HUES6 (cell line): ENCODE measurements at regions not wholly inside any gene's neighbourhood (a gene's known extent, or its start where the extent isn't known, plus 50 kb on each side); places are given as distances from the start of the nearest gene placed in this dataset.
"Not testable (repeated sequence)": the region's sequence is repeated elsewhere in the genome, so short reads cannot be mapped to it uniquely, and the experiment has no call there.

Source experiments
- H3K27ac ChIP-seq: 2 replicates; pipeline ENCODE4 v1.7.0; 2013; ENCODE audit warnings: low read depth, mild to moderate bottlenecking, low read length, inconsistent platforms
- H3K27me3 ChIP-seq: 2 replicates; pipeline ENCODE4 v1.6.1; 2013; ENCODE audit warnings: low read length; ENCODE audit not compliant: control insufficient read depth, insufficient read depth
- H3K36me3 ChIP-seq: 2 replicates; pipeline ENCODE4 v1.6.1; 2013; ENCODE audit warnings: low read length; ENCODE audit not compliant: control insufficient read depth, insufficient read depth
- H3K4me1 ChIP-seq: 2 replicates; pipeline ENCODE4 v1.6.1; 2013; ENCODE audit warnings: low read length; ENCODE audit not compliant: control insufficient read depth, insufficient read depth
- H3K4me3 ChIP-seq: 2 replicates; pipeline ENCODE4 v1.5.1; 2013; ENCODE audit warnings: low read depth, low read length
- H3K9ac ChIP-seq: one replicate; pipeline ENCODE4 v1.6.1; 2013; ENCODE audit warnings: mild to moderate bottlenecking, low read length
- H3K9me3 ChIP-seq: 2 replicates; pipeline ENCODE4 v1.6.1; 2013; ENCODE audit warnings: low read depth, low read length; ENCODE audit not compliant: control insufficient read depth, insufficient read depth

DNA sequence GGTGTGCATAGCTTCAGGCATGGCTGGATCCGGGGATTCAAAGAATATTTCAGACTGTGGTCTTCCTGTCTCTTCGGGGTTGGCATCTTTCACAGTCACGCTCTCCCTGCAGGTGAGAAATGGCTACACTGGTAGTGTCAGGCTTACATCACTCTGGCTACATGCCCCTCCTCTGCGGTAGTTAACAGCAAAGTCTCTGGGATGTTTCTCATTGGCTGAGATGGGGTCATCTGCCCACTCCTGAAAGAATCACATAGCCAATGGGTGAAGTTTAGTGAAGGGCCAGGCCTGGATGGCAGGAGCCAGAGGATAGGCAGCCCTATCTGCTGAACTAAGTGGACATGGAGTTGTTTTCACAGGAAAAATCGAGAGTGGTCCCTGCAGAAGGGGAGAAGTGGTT, 356.5 kb downstream of the MATN1 start:
- 0 out of 2 replicates have a peak, but pooled peaks cover 5% of the 10 kb centered on the region for H3K4me1 ChIP-seq
- H3K36me3 ChIP-seq, result no peaks in the 10 kb centered on the region
- H3K4me3 ChIP-seq, result no peak overlapping the region

DNA sequence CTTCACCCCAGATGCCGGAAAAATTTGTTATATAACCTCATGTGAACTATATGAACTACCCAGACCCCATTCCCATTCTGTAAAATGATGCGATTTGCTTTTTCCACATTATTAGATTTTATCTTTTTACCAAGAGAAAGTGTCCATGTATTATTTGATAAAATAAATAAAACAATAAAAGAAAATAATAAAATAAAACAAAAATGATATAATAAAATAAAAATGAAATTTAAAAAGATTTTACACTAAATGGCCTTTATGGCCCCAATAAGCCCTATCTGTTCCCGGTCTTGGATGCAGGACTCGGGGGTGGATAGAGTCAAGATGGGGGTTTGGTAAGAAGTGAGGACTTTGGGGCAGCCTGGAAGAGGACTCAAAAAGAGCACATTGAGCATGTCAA, 357.2 kb downstream of the MATN1 start:
- Histone ChIP-seq H3K4me3 (no peak overlapping the region), H3K27ac (no peak overlapping the region), H3K9me3 (no peaks in the 10 kb centered on the region), H3K27me3 (no peaks in the 10 kb centered on the region), H3K36me3 (no peaks in the 10 kb centered on the region), H3K9ac (no peak overlapping the region), H3K4me1 (0 out of 2 replicates have a peak, but pooled peaks cover 5% of the 10 kb centered on the region)

More for the DNA sequence above, 356.5 kb downstream of the MATN1 start:
- Histone ChIP-seq H3K27ac (no peak overlapping the region), H3K9me3 (no peaks in the 10 kb centered on the region), H3K9ac (no peak overlapping the region), H3K27me3 (no peaks in the 10 kb centered on the region)

DNA sequence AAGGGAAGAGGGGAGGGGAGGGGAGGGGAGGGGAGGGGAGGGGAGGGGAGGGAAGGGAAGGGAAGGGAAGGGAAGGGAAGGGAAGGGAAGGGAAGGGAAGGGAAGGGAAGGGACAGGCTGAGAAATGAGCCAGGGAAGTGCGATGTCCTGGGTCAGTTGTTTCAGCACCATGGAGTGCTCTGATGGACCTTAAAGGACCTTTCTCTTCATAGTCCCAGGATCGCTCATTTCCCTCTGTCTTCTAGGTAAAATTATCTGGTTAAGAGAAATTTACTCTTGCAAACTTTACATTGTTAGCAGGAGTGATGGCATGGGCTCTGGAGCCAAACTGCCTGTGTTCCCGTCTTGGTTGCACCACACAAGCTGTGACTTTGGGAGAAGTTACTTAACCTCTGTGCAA, 357.8 kb downstream of the MATN1 start:
- Histone ChIP-seq H3K9ac (no peak overlapping the region), H3K27me3 (no peaks in the 10 kb centered on the region), H3K27ac (no peak overlapping the region), H3K9me3 (no peaks in the 10 kb centered on the region), H3K4me3 (no peak overlapping the region), H3K4me1 (0 out of 2 replicates have a peak, but pooled peaks cover 5% of the 10 kb centered on the region), H3K36me3 (no peaks in the 10 kb centered on the region)

DNA sequence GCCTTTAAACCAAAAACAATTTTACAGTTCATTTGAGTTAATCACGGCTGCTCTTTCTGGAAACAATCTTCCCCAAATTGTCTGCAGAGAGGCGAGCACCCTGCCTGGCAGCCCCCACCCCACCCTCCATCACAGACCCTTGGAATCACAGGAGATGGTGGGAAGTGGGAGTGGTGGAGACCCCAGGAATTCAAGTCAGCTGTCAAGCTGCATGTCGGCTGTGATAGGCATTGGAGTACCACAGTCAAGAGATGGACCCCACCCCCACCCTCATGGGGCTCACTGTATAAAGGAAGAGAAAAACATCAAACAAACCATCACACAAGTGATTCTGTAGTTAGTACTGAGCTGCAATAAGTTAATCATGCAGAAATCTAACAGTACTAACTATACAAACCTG, 360.4 kb downstream of the MATN1 start:
- Histone ChIP-seq H3K36me3 (no peaks in the 10 kb centered on the region), H3K27me3 (no peaks in the 10 kb centered on the region), H3K9ac (no peak overlapping the region), H3K4me1 (peaks cover 11% of the 10 kb centered on the region; the same call in 1 of the 2 replicates), H3K4me3 (no peak overlapping the region), H3K27ac (no peak overlapping the region), H3K9me3 (no peaks in the 10 kb centered on the region)

DNA sequence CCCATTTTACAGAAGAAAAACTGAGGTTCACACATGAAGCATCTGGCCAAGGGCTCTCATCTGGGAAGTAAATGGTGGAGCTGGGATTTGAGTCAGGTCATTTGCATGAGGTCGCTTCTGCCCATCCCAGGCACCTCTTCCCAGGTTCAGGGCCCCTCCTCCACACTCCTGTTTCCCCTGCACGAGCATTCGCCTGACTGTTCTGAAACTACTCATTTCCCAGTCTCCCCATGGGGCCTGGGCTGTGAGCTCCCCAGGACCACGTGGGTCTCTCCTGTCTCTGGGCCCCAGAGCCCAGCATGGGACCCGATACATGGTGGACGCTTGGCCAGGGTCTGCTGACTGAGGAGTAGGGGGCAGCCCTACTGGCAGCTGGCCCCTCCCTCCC, 360.8 kb downstream of the MATN1 start:
- H3K4me3 ChIP-seq, result no peak overlapping the region
- H3K27ac ChIP-seq, result no peak overlapping the region
- no peaks in the 10 kb centered on the region for H3K36me3 ChIP-seq
- no peaks in the 10 kb centered on the region for H3K9me3 ChIP-seq
- H3K9ac ChIP-seq, result no peak overlapping the region
- no peaks in the 10 kb centered on the region for H3K27me3 ChIP-seq
- peaks cover 11% of the 10 kb centered on the region; the same call in 1 of the 2 replicates for H3K4me1 ChIP-seq

DNA sequence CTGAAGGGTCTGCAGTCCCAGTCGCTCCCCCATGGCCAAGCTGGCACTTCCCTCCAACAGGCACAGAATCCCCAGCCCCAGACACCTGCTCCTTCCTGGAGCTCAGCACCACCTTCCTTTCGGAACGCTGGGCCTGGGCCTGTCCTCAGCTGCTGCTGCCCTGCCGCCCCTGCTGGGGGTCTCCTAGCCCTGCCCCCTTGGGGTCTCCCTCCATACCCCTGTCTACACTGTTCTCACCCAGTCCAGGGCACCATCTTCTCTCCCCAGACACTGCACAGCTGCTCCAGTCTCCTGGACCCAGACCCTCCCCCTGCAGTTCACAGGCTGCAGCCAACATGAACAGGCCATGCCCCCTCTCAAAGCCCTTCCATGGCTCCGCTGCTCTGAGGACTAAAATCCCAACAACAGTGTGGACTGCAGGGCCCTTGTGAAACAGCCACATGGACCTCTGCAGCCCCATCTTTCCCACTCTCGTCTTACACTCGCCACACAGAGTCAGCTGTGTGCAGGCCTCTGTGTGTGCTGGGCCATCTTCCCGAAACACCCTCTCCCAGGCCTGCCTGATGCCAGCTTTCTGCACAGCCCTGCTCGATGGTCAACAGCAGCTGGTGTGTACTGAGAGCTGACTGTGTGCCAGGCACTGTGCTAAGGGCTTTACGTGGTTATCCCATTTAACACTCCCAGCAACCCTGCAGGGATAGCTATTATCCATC, 361.3 kb downstream of the MATN1 start:
- H3K4me3 ChIP-seq, H3K36me3 ChIP-seq, H3K9ac ChIP-seq, H3K9me3 ChIP-seq, H3K27me3 ChIP-seq, H3K27ac ChIP-seq: not testable (repeated sequence)
- peaks cover 11% of the 10 kb centered on the region; the same call in 1 of the 2 replicates for H3K4me1 ChIP-seq

DNA sequence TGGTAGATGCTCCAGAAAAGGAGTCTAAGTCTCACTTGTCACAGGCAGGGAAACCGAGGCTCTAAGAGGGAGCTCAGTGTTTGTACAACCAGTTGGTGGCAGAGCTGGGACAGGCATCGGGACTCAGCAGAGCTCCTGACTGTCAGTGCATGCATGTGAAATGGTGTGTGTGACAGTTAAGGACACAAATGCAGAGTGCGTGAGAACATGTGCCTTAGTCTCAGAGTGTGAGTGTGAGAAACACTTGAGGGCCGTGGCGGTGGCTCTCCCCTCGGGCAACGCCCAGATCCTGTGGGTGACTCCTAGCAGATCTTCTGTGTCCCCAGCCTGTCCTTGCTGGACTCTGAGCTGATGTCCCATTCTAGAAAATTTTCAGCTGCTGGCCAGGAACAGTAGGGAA, 362.6 kb downstream of the MATN1 start:
- H3K27me3 ChIP-seq, result no peaks in the 10 kb centered on the region
- no peak overlapping the region for H3K9ac ChIP-seq
- no peaks in the 10 kb centered on the region for H3K9me3 ChIP-seq
- no peaks in the 10 kb centered on the region for H3K36me3 ChIP-seq
- H3K4me3 ChIP-seq, result no peak overlapping the region
- no peak overlapping the region for H3K27ac ChIP-seq
- H3K4me1 ChIP-seq, result peaks cover 11% of the 10 kb centered on the region; the same call in 1 of the 2 replicates

DNA sequence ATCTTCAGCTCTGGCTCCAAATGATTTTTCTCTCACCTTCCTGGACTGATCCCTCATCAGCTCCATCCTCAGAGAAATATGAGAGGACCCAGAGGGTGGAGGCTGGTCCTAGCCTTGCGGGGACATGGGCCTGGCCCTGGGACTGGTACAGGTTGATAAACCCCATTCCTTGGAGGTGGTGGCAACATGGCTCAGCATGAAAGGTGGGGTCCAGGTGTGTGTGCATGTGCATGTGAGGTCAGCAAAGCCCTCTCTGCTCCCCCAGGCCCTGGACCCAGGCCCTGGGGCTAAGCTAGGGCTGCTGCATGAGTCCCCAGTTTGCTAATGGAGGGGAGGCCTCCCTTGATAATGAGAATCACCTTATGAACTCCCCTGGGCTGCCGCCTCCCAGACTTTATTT, 363.1 kb downstream of the MATN1 start:
- Histone ChIP-seq H3K27me3 (no peaks in the 10 kb centered on the region), H3K4me1 (peaks cover 11% of the 10 kb centered on the region; the same call in 1 of the 2 replicates), H3K27ac (no peak overlapping the region), H3K9ac (no peak overlapping the region), H3K9me3 (no peaks in the 10 kb centered on the region), H3K36me3 (no peaks in the 10 kb centered on the region), H3K4me3 (no peak overlapping the region)

DNA sequence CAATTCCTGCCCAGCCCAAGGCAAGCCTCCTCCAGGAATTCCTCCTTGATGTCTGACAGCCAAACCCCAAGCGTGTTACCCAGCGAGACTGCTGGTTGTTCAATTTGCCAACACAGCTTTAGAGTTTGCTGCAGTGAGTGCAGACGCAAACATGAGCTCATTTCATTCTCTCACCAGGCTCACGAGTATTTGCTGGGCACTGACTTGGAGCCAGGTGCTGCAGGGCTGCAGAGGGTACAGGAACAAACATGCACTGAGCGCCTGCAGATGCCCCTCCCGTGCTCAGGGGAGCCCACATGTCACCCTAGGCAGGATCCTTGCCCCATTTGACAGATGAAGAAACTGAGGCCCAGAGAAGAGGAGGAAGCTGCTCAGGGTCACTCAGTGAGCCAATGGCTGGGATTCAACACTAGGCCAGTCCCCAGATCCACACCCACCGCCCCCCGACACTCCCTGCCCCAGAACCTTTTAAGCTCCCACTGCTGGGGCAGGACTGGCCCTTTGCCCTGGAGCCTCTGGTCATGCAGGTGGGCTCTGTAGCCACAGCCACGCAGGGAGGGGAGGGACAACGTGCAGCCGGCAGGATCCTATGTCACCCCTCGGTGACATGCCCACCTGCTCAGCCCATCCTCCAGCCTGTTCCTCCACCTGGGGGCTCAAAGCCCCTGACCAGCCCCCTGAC, 363.7 kb downstream of the MATN1 start:
- Histone ChIP-seq H3K27ac (no peak overlapping the region), H3K36me3 (no peaks in the 10 kb centered on the region), H3K27me3 (no peaks in the 10 kb centered on the region), H3K9ac (no peak overlapping the region), H3K4me3 (no peak overlapping the region), H3K9me3 (no peaks in the 10 kb centered on the region), H3K4me1 (peaks cover 11% of the 10 kb centered on the region; the same call in 1 of the 2 replicates)

DNA sequence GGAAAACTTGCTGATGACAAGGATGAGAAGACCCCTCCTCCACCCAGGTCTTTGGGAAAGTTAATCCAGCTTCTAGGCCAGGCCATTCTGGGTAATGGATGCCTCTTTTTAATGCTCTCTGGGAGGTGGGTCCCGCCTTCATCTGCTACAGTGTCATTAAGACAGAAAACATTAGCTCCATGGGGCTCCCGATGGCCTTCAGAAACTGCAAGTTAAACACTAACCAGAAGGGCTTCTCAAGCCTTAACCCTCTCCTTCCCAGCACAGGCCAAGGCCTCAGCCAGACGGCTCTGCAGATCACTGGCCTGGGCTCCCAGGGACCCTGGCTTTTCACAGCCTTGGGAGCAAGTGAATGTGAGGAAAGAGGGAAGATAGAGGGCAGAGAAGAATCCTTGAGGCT, 364.9 kb downstream of the MATN1 start:
- no peaks in the 10 kb centered on the region for H3K9me3 ChIP-seq
- no peaks in the 10 kb centered on the region for H3K36me3 ChIP-seq
- no peak overlapping the region for H3K9ac ChIP-seq
- no peak overlapping the region for H3K27ac ChIP-seq
- no peaks in the 10 kb centered on the region for H3K27me3 ChIP-seq
- H3K4me1 ChIP-seq, result peaks cover 11% of the 10 kb centered on the region; the same call in 1 of the 2 replicates
- H3K4me3 ChIP-seq, result no peak overlapping the region

DNA sequence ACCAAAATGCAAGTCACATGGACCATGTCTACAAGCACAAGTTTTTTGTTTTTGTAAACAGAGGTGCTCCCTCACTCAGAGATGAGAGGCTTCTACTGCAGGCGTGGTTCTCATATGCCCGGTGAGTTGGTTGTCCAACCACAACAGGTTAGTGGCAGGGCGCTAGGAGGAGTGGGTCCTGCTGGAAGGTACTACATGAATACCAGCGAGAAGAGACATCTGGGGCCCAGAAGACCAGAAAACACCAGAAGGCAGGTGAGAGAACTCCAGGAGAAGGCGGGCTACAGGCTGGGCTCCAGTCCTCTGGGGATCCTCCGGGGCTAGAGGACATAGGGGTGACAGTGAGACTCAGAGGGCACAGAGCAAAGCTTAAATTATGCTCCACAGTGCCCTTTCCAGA, 366.5 kb downstream of the MATN1 start:
- H3K9ac ChIP-seq, result no peak overlapping the region
- H3K27me3 ChIP-seq, result no peaks in the 10 kb centered on the region
- peaks cover 7% of the 10 kb centered on the region; the same call in 1 of the 2 replicates for H3K4me1 ChIP-seq
- no peak overlapping the region for H3K4me3 ChIP-seq
- H3K27ac ChIP-seq, result no peak overlapping the region
- H3K36me3 ChIP-seq, result no peaks in the 10 kb centered on the region
- H3K9me3 ChIP-seq, result no peaks in the 10 kb centered on the region
